NCI-H345 treated with DMSO at 0.1 percent for 48 hours (cell line): ENCODE measurements at regions not wholly inside any gene's neighbourhood (a gene's known extent, or its start where the extent isn't known, plus 50 kb on each side); places are given as distances from the start of the nearest gene placed in this dataset.
"Not testable (repeated sequence)": the region's sequence is repeated elsewhere in the genome, so short reads cannot be mapped to it uniquely, and the experiment has no call there.

Experiments used
- DNase-seq: peaks from one replicate; lab custom pipeline; 2025; ENCODE audit not compliant: unreplicated experiment; lab: John Stamatoyannopoulos, UW

DNA sequence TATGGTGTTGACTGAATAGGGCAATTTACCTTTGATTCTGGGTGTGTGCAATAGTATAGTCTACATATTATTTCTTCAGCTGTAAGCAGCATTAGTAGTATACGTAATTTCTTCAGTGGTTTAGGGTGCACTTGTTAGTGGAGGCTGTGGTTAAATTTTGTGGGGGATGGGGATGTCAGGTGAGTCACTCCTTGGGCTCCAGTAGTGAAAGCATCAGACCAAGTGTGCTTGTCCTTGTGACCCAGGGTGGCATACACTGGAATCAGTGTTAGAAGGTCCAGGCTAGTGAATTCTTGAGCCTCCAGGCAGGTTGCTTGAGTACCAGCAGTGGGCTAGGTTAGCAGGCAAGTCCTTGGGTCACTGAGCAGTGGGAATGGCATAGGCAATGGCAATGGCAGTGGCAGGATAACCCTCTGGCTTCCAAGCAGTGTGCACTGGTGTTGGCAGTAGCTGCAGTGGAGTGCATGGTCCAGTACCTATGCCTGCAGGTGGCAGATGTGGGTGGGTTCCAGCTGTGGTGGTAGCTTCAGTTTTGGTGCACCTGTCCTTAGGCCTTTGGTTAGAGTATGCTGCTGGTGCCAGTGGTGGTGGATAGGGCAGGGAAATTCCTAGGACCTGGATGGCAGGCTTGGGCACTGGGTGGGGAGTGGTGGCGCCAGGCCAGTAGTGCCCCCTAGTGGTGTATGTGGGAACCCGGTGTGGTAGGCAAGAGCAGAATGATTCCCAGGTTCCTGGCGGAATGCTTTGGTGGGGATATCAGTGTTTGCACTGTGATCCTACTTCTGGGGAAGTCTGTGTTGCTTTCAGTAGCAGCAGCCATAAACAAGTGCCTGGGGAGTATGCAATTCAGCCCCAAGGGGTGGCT, 531.0 kb downstream of the SMARCA1 start:
- DNase-seq = no peak

DNA sequence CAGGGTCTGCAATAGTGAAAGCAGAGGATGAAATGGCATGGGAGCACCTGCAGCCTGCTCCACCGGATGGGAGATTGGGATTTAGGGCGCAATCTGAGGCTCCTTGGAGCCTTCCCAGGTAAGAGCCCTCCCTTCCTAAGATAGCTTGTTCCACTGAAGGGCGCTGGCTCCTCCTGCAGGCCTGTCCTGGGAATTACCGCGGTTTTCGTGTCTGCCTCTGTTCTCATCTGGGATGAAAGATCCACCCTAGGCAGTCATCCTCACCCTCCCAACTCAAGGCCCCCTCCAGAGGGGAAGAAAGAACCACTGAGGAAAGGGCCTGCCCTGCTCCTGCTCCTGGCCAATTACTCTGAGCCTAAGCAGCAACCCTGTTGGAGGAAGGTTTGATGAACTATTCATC, 547.5 kb downstream of the SMARCA1 start:
- no peak for DNase-seq

DNA sequence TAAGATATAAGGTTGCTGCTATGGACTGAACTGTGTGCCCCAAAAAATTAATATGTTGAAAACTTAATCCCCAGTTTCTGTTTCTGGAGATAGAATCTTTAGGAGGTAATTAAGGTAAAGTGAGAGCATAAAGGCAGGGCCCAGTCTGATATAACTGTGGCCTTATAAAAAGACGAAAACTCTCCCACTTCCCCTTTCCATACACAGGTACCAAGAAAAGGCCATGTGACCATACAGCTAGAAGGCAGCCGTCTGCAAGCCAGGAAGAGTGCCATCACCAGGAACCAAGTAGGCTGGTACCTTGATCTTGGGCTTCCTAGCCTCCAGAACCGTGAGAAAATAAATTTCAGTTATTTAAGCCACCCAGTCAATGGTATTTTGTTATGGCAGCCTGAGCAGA, 550.3 kb downstream of the SMARCA1 start:
- no peak for DNase-seq

DNA sequence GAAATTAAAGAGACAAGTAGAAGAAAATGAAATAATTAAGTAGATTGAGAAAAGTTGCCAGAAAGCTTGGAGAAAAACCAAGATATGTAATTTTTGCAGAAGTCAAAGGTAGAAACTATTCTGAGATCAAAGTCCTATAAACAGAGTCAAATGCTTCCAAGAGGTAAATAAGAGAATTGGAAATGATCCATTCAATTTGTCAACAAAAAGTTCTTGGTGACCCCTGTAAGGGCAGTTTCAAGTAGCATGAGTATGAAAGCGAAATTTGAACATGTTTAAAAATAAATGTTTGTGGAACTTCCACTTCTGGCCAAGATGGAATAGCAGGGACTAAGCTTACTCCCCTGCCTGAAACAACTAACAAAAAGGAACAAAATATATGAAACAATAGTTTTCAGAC, 562.0 kb downstream of the SMARCA1 start:
- DNase-seq = no peak

DNA sequence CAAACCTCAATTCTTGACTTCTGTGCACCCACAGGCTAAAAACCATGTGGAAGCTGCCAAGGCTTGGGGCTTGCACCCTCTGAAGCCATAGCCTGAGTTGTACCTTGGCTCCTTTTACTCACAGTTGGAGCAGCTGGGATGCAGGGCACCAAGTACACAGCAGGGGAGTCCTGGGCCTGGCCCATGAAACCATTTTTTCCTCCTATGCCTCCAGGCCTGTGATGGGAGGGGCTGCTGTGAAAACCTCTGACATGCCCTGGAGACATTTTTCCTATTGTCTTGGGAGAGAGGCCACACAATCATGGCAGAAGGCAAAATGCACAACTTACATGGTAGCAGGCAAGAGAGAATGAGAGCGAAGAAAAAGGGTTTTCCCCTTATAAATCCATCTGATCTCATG, 568.6 kb downstream of the SMARCA1 start:
- not testable (repeated sequence) for DNase-seq

DNA sequence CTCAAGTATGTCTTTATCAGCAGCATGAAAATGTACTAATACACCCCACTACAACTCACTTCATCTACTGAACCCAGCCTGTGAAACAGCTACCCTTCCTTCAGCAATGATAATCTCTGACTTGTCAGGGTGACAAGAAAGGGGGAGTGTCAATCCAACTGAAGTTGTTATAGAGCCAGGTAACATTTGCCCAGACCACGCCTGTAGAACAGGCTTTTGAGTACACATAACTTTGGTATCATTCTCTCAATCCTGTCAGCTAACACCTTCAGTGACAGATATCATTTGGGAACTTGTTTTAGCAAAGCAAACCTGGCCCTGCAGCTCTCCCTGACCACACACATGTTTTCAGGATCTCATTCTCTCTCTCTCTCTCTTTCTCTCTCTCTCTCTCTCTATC, 592.2 kb downstream of the SMARCA1 start:
- DNase-seq = no peak

DNA sequence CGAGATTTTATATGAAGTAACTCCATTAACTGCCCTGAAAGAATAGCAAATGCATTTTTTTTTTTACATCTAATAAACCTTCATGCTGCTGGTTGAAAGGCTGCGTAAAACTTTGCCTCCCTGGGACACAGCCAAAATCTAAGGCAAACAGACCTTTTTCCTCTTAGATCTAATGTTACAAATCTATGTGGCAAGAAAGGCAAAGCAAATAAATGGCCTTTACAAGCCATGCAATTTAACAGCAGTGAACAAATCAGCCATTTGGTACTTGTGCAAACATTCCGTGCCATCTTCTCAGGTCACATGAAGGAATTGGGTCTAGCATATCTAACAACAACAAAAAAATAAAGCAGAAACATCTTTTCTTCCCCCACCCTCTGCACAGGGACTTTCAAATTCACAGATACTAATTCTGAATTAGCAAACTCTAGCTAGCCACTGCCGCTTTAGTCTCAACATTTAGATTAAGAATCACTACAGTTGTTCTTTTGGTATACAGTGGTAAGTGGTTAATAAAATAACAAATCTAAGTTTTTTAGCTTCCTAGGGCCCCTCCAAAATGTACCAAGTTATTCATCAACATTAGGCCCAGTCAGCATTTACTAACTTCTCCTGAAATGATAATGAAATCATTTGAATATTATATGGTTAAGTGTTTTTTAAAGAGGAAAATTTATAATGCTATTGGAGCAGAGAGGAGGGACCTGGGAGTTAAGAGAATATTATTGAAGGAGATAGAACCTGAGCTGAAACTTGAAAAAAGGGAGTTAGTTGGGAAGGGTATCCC, 593.8 kb downstream of the SMARCA1 start:
- DNase-seq = no peak

DNA sequence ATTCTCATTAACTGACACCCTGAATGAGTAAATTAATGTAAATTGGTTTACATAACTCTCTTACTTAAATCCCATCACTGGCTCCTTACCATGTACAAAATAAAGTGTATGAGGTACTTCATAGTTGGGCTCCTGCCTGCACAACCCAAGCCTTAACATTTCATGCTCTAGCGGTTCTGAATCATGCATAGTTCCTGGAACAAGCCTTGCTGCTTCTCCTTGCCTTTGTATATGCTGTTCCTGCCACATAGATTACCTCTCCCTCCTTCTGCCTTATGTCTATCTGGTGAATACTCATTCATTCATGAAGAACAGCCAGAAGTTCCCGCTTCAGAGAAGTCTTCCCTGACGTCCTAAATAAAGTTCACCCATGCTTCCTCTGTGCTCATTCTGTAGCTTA, 594.7 kb downstream of the SMARCA1 start:
- no peak for DNase-seq

DNA sequence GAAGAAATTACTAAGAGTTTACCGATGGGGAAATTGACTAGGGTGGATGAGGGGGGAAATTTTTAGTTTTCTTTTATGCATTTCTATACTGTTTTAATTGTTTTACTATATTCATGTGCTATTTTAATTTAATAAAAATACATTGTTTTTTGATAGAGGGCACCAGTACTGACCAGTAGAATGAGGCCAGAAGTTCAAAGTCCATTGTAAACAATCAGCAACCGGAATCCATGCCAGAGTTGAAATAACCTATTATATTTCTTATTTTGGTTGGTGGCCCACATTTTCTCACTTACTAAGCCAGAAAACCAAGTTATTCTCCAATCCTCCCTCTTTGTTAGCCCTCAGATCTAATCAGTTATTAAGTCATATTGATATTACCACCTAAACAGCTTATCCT, 595.9 kb downstream of the SMARCA1 start:
- no peak for DNase-seq

DNA sequence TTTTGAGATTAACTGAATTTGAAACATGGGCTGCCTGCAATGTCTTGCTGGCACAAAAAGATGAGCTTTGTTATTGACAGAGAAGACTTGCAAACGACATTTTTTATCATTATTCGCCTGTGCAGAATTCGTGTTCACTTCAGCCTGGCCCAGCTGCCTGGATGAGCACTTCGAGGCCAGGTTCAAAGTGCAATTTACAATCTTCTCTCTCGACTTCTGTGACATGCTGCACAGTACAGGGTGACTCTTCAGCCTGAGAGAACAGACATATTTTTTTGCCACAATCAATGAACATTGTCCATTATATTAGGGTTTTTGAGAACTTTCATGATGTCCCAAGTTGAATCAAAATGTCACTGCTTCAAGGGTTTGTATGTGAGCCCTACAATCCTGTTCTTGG, 616.5 kb downstream of the SMARCA1 start:
- no peak for DNase-seq

DNA sequence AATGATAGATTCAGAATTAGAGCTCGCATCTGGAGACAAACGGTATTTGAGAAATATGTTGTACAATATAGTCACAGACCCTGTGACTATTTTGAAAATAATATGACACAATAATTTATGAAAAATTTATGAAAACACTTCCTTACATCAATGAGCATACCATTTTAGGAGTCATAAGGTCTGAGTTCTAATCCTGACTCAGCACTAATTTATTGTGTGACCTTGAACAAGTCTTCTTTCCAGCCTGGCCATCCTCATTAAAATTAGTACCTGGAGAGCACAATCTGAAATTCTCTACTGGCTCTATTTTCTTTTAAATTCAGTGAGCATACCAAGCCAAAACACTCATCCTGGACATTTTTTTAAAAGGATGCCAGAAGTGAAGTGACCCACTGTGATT, 622.3 kb downstream of the SMARCA1 start:
- DNase-seq = no peak

DNA sequence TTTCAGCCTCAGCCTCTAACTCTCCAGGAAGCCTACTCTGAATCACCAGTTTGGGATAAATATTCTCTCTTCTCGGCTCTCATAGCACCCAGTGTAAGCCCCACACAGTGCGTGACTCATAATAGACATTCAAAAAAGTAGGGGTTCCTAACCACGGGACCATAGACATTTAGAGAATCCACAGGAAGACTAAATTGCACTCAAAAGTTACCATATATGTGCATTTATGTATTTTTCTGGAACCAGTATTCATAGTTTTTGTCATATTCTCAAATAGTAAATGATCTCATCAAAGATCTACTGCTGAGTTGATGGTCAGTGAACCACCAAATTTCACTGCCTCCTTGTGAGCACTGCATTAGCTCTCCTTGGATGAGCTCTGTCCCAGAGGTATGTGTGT, 625.7 kb downstream of the SMARCA1 start:
- no peak for DNase-seq

DNA sequence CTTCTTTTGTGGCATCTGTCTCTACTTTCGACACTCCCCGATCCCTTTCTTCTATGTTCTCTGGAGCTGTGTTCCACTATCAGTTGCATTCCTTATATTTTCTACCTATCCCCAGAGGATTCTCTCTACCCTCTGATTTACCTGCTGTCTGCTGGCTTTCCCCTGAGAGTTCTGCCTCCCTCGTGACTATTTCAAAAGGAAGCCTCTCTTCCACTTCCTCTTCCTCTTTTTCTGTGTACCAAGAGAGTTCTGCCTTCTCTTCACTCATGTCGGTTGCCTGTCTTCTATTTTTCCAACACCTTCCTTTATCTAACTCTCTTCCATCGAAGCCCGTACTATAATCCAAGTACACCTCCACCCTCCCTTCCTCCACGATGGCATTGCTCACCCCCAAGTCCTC, 631.7 kb downstream of the SMARCA1 start:
- DNase-seq = no peak

DNA sequence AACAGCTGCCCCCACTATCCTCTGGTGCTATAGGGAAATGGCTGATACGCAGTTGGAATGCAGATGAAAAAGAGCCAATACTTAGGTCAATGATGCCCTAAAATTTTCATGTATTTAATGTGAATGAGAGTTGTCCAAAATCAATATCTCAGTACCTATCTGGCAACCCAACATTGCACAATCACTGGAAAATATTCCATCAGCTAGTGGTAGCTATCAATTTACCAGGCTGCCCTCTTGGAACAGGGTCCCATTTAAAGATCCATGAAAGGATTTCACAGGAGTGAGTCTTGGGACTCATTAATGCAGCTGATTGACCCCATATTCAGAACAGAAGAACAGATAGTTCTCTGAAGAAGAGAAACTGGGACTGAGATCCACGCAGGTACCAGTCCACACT, 638.9 kb downstream of the SMARCA1 start:
- DNase-seq = no peak

DNA sequence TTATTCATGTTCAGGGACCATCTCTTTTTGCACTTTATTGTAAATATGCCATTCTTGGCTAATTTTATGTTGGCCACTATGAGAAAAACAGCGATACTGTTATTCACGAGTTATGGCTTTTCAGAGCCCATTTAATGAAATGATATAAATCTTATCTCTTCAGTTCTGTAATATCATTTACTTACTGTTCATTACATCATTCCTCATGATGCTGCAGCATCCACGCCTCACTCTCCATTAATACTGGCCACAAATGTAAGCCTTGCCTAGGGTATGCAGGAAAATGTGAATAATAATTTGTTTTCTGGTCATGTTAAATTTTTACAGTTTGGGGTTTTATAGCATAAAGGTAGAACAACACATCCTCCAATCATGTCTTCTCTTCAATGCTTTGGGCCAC, 639.6 kb downstream of the SMARCA1 start:
- no peak for DNase-seq

DNA sequence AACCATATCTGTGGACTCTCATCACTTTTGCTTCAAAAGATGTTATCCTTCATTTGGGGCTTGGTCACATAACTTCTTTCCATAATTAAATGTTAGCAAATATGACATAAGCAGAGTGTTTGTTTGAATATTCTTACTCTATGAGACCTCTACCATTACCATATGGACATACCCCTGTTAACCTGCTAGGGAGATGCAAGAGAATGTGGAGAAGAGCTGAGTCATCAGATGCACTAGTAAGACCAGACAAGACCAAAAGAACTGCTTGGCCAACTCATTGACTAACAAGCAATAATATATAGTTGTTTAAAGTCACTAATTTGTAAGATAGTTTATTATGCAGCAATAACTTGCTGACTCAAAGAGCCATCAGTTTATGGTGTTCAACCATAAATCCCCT, 652.9 kb downstream of the SMARCA1 start:
- DNase-seq = no peak

DNA sequence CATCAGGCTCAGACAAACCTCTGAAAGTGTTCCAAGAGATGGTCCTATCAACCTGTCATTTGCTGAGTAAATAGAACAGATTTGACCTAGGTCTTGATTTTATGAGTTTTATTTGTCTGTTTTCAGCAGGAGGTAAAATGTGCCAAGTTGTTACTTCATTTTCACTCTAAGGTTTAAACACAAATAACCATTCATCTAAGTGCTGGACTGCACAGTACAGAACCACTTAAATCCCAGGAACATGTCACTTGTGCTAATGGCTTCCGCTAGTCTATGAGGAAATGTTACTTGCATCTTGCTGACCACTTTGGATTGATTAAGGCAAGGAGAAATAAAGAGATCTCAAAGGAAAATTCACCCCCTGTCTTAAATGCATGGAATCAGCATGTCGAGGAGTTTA, 660.7 kb downstream of the SMARCA1 start:
- no peak for DNase-seq

DNA sequence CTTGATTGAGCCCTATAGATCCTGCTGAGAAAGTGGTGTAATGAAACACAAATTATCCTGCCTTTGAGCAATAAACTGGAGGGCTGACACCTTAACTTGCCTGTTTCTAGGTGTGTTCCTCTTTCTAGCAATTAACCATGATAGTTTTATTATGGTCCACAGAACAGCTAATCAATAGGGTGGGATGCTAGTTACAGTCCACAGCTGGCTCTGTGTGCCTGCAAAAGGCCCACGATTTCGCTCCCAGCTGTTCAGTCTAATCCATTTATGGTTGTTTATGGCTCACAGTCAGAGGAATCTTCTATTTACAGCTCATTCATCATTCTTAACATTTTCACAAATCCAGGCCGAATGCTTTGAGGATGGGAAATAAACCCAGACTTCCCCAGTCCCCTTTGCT, 674.9 kb downstream of the SMARCA1 start:
- DNase-seq = no peak

DNA sequence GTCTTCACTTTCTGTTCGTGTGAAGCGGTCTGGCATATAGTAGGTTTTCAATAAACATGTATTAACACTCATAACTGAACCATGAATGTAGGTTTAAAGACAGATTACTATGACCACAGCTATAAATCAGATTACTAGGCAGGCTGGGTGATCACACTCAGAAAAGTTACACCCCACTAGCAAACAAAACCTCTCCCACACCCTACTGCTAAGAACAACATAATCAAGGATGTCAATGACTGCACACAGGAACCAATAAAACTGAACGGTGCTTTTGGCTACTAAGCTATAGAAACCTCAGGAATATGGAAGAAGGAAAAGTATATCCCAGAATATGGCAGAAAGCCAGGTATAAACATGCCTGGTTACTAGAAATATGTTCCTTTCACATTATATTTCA, 676.9 kb downstream of the SMARCA1 start:
- no peak for DNase-seq

DNA sequence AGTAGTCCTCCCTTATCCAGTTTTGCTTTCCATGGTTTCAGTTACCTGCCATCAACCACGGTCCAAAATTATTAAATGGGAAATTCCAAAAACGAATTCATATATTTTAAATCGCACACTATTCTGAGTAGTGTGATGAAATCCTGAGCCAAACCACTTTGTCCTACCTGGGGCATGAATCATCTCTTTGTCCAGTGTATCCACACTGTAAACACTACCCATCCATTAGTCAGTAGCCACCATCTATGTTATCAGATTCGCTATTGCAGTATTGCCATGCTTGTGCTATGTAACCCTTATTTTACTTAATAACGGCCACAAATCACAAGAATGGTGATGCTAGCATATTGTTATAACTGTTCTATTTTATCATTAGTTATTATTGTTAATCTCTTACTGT, 704.6 kb downstream of the SMARCA1 start:
- DNase-seq = no peak

DNA sequence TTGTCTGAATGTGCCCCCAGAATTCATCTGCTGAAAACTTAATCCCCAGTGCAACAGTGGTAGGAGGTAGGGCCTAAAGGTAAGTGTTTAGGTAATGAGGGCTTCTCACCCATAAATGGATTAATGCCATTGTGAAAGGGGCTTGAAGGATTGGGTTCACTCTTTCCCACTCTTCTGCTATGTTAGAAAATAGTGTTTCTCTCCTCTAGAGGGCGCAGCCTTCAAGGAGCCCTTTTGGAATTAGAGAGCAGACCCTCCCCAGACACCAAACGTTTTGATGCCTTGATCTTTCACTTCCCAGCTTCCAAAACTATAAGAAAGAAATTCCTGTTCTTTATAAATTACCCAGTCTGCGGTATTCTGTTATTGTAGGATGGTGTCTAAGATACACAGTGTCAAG, 706.4 kb downstream of the SMARCA1 start:
- no peak for DNase-seq

DNA sequence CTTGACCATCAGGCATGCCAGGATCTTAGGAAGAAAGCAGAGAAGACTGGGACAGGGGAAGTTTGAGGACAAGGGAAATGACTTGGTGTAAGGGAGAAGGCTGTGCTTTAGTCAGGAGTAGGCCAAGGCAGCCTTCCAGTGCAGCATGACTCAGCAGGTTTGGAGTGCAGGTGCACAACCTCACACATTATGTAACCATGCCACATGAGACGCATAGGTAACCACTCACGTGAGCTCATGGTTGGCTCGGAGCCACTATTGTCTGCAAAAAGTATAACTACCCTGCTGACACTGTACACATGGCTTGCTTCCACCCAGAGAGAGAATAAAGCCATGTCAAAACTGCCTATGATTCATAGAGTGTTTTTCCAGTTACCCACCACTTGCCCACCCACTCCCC, 715.9 kb downstream of the SMARCA1 start:
- DNase-seq = no peak

DNA sequence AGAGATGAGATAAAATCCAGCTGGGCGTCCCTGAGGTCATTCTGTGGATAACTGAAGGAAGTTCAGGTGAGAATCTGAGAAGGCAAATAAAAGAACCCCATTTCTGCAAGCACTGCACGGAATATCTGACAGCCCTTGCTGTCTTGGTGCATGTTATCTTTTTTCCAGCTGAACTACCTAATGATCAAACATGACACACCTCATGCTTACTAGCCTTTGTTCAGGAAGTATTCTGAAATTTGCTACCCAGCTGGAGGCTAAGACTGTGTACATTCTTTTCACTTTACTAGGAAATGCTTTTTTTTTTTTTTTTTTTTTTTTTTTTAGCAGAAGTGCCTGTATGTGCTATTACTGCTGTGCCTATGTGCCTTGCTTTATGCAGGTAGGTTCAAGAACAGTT, 718.1 kb downstream of the SMARCA1 start:
- no peak for DNase-seq
